ENCODE measurements at regions not wholly inside any gene's neighbourhood (a gene's known extent, or its start where the extent isn't known, plus 50 kb on each side); places are given as distances from the start of the nearest gene placed in this dataset.
A peak's percentile ranks its signal among the peaks of the same experiment; 100 is the strongest.

DNA sequence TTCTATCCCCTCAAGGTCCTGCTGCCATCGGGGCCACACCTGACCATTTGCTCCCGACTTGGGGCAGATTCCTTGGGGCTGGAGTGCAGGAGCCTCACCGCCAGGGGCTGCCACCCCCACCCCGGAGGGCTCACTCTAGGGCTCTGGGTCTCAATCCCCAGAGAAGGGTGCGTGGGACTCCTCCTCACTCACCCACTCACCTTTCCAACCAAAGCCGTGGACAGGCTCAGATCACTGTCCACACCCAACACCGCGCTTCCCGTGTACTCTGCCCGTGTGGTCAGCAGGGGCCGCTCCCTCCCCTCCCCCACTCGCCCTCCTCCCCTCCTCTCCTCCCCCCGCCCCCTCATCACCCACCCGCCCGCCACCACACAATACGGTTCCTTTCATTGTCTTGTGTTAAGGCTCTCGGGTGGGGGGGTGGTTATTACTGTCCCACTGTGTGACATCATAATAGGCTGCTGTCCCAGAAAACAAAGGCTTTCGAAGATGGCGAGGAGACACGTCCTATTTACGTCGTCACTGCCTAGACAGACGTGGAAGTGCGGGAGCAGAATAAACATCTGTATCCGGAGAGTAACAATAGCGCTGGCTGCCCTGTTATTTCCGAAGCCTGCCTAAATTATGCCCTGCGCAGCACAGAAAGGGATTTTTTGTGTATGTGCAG, 85.8 kb downstream of the YTHDF1 start:
- POLR2A ChIA-PET = no interaction called here
- H3K27me3 ChIP-seq (ENCODE audit: control insufficient read depth in 2 of 2, insufficient read depth in 2 of 2, low read length in 2 of 2) = no peaks in the 10 kb centered on the region
- CTCF ChIA-PET = no interaction called here

DNA sequence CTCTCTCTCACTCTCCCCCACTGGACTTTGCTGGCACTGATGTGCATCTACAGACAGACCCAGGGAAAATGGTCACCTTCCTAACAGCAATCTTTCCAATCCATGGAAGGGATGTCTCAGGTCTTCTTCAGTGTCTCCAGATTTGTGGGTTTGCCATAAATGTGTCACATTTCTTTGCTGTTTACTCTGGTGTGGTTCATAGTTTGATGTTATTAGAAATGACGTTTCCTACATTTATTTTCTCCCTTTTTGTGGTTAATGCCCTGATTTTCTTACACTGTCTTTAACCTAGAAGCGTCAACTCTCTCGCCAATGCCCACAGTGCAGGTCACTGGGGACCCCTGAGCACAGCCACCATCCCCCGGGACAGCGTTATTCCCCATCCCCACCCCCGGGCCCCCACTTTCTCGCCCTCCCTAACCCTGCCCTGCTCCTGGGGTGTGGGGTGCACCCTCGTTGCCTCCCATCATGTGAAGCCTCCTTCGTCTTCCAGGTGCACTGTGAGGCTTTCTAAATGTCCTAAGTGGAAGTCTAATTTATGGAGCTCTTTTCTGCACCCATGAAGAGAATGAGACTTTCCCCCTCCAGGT, 86.5 kb downstream of the YTHDF1 start:
- BruUV-seq (replicated peaks) = no TSS peak

More for the DNA sequence above, 85.8 kb downstream of the YTHDF1 start:
- FAIRE-seq (peak; percentile 81), DNase-seq (ENCODE audit: low read depth, low spot score) (peak; percentile 76)
- Histone ChIP-seq H3K9ac (replicated peaks; ENCODE audit: extremely low read depth, insufficient read depth, low read length) (no peak overlapping the region), H3K9me3 (replicated peaks; ENCODE audit: control insufficient read depth, insufficient read depth, low read length) (no peaks in the 10 kb centered on the region), H3K79me2 (ENCODE audit: control insufficient read depth, insufficient read depth, low read length) (no peaks in the 10 kb centered on the region), H3K9me1 (replicated peaks; ENCODE audit: control insufficient read depth, extremely low read depth, insufficient read depth, low read length) (no peaks in the 10 kb centered on the region), H3K36me3 (ENCODE audit: control insufficient read depth in 2 of 2, extremely low read depth in 1 of 2, insufficient read depth in 2 of 2, low read length in 2 of 2) (no peaks in the 10 kb centered on the region), H2AFZ (ENCODE audit: low read depth, low read length) (no peak overlapping the region), H3K27ac (ENCODE audit: insufficient read depth, low read depth, low read length) (peak overlapping the region; percentile 32), H4K20me1 (replicated peaks; ENCODE audit: control insufficient read depth, extremely low read depth, insufficient read depth, low read length) (no peaks in the 10 kb centered on the region), H3K4me2 (ENCODE audit: insufficient read depth, low read length) (no peak overlapping the region), H3K4me3 (replicated peaks in 1 of 3; ENCODE audit: insufficient read depth in 1 of 3, low read depth in 1 of 3, low read length in 3 of 3) (no peak overlapping the region), H3K4me1 (ENCODE audit: control insufficient read depth, extremely low read depth, insufficient read depth, low read length) (peaks cover 9% of the 10 kb centered on the region)
- dilution Hi-C loops (cut with MboI; ENCODE audit: extremely low pct_ligation_motif_present, low sequenced_read_pairs) (no loop called here), intact Hi-C loops (cut with micrococcal nuclease) (no loop called here)
- no TSS peak for BruUV-seq (replicated peaks)
- TF ChIP-seq POLR2AphosphoS5 (IDR thresholded peaks at IDR 0.05; ENCODE audit: insufficient read depth, low read depth, low read length) = no peak

More for the DNA sequence above, 86.5 kb downstream of the YTHDF1 start:
- H3K9ac ChIP-seq (replicated peaks; ENCODE audit: extremely low read depth, insufficient read depth, low read length) = no peak overlapping the region
- peaks cover 9% of the 10 kb centered on the region for H3K4me1 ChIP-seq (ENCODE audit: control insufficient read depth, extremely low read depth, insufficient read depth, low read length)
- TF ChIP-seq, protein P1, sequence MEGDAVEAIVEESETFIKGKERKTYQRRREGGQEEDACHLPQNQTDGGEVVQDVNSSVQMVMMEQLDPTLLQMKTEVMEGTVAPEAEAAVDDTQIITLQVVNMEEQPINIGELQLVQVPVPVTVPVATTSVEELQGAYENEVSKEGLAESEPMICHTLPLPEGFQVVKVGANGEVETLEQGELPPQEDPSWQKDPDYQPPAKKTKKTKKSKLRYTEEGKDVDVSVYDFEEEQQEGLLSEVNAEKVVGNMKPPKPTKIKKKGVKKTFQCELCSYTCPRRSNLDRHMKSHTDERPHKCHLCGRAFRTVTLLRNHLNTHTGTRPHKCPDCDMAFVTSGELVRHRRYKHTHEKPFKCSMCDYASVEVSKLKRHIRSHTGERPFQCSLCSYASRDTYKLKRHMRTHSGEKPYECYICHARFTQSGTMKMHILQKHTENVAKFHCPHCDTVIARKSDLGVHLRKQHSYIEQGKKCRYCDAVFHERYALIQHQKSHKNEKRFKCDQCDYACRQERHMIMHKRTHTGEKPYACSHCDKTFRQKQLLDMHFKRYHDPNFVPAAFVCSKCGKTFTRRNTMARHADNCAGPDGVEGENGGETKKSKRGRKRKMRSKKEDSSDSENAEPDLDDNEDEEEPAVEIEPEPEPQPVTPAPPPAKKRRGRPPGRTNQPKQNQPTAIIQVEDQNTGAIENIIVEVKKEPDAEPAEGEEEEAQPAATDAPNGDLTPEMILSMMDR (IDR thresholded peaks at IDR 0.05; ENCODE audit: extremely low read depth in 1 of 2, insufficient read depth in 1 of 2, low read depth in 1 of 2, low read length in 2 of 2) = no peak
- TF ChIP-seq FOS (IDR thresholded peaks at IDR 0.05; ENCODE audit: borderline replicate concordance, insufficient read depth, low read length) (no peak), MYC (IDR thresholded peaks at IDR 0.05; ENCODE audit: low read depth, low read length) (no peak), JUN (IDR thresholded peaks at IDR 0.05; ENCODE audit: borderline replicate concordance, insufficient read depth, insufficient read length, low read depth) (no peak), POLR2A (IDR thresholded peaks at IDR 0.05; ENCODE audit: low read depth, low read length) (no peak), GATA2 (IDR thresholded peaks at IDR 0.05; ENCODE audit: insufficient read depth, insufficient read length, low read depth, low read length) (no peak)
- CTCF ChIA-PET = no interaction called here
- H3K4me2 ChIP-seq (ENCODE audit: insufficient read depth, low read length) = no peak overlapping the region
- H3K9me3 ChIP-seq (replicated peaks; ENCODE audit: control insufficient read depth, insufficient read depth, low read length) = no peaks in the 10 kb centered on the region
- H3K79me2 ChIP-seq (ENCODE audit: control insufficient read depth, insufficient read depth, low read length) = no peaks in the 10 kb centered on the region
- H3K27me3 ChIP-seq (ENCODE audit: control insufficient read depth in 2 of 2, insufficient read depth in 2 of 2, low read length in 2 of 2) = no peaks in the 10 kb centered on the region
- no peak for DNase-seq (ENCODE audit: low read depth, low spot score)
- H3K4me3 ChIP-seq (replicated peaks in 1 of 3; ENCODE audit: insufficient read depth in 1 of 3, low read depth in 1 of 3, low read length in 3 of 3) = no peak overlapping the region
- no peak overlapping the region for H2AFZ ChIP-seq (ENCODE audit: low read depth, low read length)
- peak overlapping the region; percentile 32 for H3K27ac ChIP-seq (ENCODE audit: insufficient read depth, low read depth, low read length)
- no peaks in the 10 kb centered on the region for H4K20me1 ChIP-seq (replicated peaks; ENCODE audit: control insufficient read depth, extremely low read depth, insufficient read depth, low read length)
- FAIRE-seq = no peak
- dilution Hi-C loops (cut with MboI; ENCODE audit: extremely low pct_ligation_motif_present, low sequenced_read_pairs) = no loop called here
- H3K9me1 ChIP-seq (replicated peaks; ENCODE audit: control insufficient read depth, extremely low read depth, insufficient read depth, low read length) = no peaks in the 10 kb centered on the region
- intact Hi-C loops (cut with micrococcal nuclease) = no loop called here
- POLR2A ChIA-PET = no interaction called here
- no peaks in the 10 kb centered on the region for H3K36me3 ChIP-seq (ENCODE audit: control insufficient read depth in 2 of 2, extremely low read depth in 1 of 2, insufficient read depth in 2 of 2, low read length in 2 of 2)
